DND-41 (cell line): ENCODE measurements at regions not wholly inside any gene's neighbourhood (a gene's known extent, or its start where the extent isn't known, plus 50 kb on each side); places are given as distances from the start of the nearest gene placed in this dataset.

Source experiments
- ATAC-seq: fragments of 200-7000 bp; cut with Tn5 transposase; 3 replicates; pipeline ENCODE4 v1.9.1; 2021; ENCODE audit warnings: low read depth; ENCODE audit not compliant: insufficient read depth
- DNase-seq: peaks from one replicate; pipeline ENCODE4 v3.0.0-alpha.2; 2020
- H2AFZ ChIP-seq: 2 replicates; pipeline ENCODE4 v1.6.0; 2012; ENCODE audit warnings: low read depth, low read length
- H3K27ac ChIP-seq: 2 replicates; pipeline ENCODE4 v1.5.1; 2012; ENCODE audit warnings: low read length, inconsistent platforms
- H3K27me3 ChIP-seq: fragments of 200-600 bp; sonication (generic); 2 replicates; pipeline ENCODE4 v1.6.0; 2012; ENCODE audit warnings: low read length, mild to moderate bottlenecking, inconsistent platforms; ENCODE audit not compliant: insufficient read depth, poor library complexity
- H3K36me3 ChIP-seq: 2 replicates; pipeline ENCODE4 v1.5.1; 2012; ENCODE audit warnings: low read length, inconsistent platforms; ENCODE audit not compliant: insufficient read depth
- H3K4me1 ChIP-seq: 2 replicates; pipeline ENCODE4 v1.5.1; 2012; ENCODE audit warnings: mild to moderate bottlenecking, low read length; ENCODE audit not compliant: insufficient read depth
- H3K4me2 ChIP-seq: 2 replicates; pipeline ENCODE4 v1.6.0; 2012; ENCODE audit warnings: mild to moderate bottlenecking, moderate library complexity, low read length, inconsistent platforms; ENCODE audit not compliant: insufficient read depth
- H3K4me3 ChIP-seq, 2 experiments: fragments of 200-600 bp in 1 of 2; shearing (Covaris generic) in 1 of 2; 2 replicates each; pipeline ENCODE4 v1.5.1; 2012 to 2016; ENCODE audit warnings: inconsistent platforms in 2 of 2, low read length in 2 of 2, mild to moderate bottlenecking in 2 of 2, low read depth in 1 of 2, moderate library complexity in 1 of 2
- H3K79me2 ChIP-seq: 2 replicates; pipeline ENCODE4 v1.6.0; 2012; ENCODE audit warnings: low read length, inconsistent platforms; ENCODE audit not compliant: insufficient read depth
- H3K9ac ChIP-seq: 2 replicates; pipeline ENCODE4 v1.6.0; 2012; ENCODE audit warnings: low read depth, mild to moderate bottlenecking, inconsistent platforms, low read length, moderate library complexity
- H3K9me3 ChIP-seq: 2 replicates; pipeline ENCODE4 v1.5.1; 2012; ENCODE audit warnings: low read length, moderate library complexity, mild to moderate bottlenecking, inconsistent platforms; ENCODE audit not compliant: insufficient read depth, severe bottlenecking
- H4K20me1 ChIP-seq: 2 replicates; pipeline ENCODE4 v1.6.0; 2012; ENCODE audit warnings: low read length; ENCODE audit not compliant: insufficient read depth
- CTCF ChIP-seq: IDR thresholded peaks from 2 replicates; pipeline ENCODE4 v1.5.1; 2012; ENCODE audit warnings: borderline replicate concordance, low read length, moderate library complexity, mild to moderate bottlenecking; ENCODE audit not compliant: poor library complexity, severe bottlenecking; ENCODE audit errors: extremely low read depth
- EZH2 ChIP-seq: IDR thresholded peaks from 3 replicates; pipeline ENCODE4 v1.6.1; 2012; ENCODE audit warnings: borderline replicate concordance, low read depth, mild to moderate bottlenecking, moderate library complexity, low read length, inconsistent platforms; ENCODE audit not compliant: severe bottlenecking

DNA sequence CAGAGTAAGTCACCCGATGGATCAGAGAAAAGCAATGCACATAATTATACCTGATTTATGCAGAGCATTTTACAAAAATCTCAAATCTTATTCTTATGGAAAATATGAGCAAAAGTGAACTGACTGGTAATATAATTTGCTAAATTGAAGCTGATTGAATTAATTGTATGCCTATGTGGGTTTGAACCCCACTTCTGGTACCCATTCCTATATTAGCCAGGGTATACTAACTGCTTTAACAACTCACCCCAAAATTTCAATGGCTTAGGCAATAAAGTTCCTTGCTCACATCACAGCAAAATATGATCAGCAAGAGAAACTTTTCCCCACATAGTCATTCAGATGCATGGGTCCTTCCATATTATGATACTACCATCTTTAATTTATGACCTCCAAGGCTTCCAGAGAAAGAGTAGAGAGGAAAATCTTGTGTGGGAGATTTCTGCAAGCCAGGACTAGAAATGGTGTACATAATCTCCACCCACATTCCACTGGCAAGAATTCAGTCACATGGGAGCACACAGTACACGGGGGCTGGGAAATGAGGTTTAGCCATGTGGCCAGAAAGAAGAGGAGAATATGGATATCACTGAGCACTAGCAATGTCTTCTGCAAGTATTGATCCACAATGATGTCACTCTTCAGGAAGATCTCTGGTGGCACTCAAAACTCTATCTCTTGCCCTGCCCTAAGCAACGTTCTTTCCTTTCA lies 640.7 kb downstream of the BCOR start:
- ATAC-seq: no peak
- Histone ChIP-seq H3K27me3 (no peaks in the 10 kb centered on the region), H4K20me1 (no peaks in the 10 kb centered on the region), H3K4me2 (no peak overlapping the region), H3K9me3 (no peaks in the 10 kb centered on the region), H3K4me3 (no peak overlapping the region), H3K4me1 (no peaks in the 10 kb centered on the region), H3K9ac (no peak overlapping the region), H3K79me2 (no peaks in the 10 kb centered on the region), H3K36me3 (no peaks in the 10 kb centered on the region), H3K27ac (no peak overlapping the region), H2AFZ (no peak overlapping the region)
- DNase-seq: no peak
- TF ChIP-seq EZH2 (no peak), CTCF (no peak)

DNA sequence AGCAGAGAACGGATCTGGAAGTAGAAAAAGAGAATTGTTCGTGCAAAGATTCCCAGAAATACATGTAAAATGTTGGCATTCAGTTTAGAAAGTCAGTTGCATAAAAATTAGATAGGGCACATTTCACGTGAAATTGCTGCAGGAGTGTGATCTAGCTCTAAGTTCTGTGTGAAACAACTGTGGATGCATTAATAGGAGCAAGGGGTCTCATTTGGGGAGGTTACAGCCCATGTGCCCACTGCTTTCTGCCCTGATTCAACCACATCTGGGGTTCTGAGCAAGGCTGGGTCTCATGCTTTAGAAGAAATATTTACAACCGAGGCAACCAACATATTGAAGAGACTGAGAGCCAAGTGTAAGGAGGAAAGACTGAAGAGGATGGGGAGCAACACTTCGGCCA lies 639.0 kb downstream of the BCOR start:
- no peaks in the 10 kb centered on the region for H3K79me2 ChIP-seq
- no peak overlapping the region for H3K4me3 ChIP-seq

GRCh38 chrX:39459204-39459603 lies 638.6 kb downstream of the BCOR start:
- Histone ChIP-seq H3K27ac (no peak overlapping the region), H3K36me3 (no peaks in the 10 kb centered on the region), H4K20me1 (no peaks in the 10 kb centered on the region), H3K79me2 (no peaks in the 10 kb centered on the region), H3K27me3 (no peaks in the 10 kb centered on the region), H2AFZ (no peak overlapping the region), H3K4me3 (no peak overlapping the region), H3K9me3 (no peaks in the 10 kb centered on the region), H3K4me2 (no peak overlapping the region), H3K9ac (no peak overlapping the region), H3K4me1 (no peaks in the 10 kb centered on the region)
- DNase-seq (no peak), ATAC-seq (no peak)
- no peak for TF ChIP-seq CTCF
- no peak for TF ChIP-seq EZH2

More for the DNA sequence above, 639.0 kb downstream of the BCOR start:
- no peaks in the 10 kb centered on the region for H3K4me1 ChIP-seq
- H3K36me3 ChIP-seq: no peaks in the 10 kb centered on the region
- no peak overlapping the region for H3K4me2 ChIP-seq
- H3K9me3 ChIP-seq: no peaks in the 10 kb centered on the region
- H3K27me3 ChIP-seq: no peaks in the 10 kb centered on the region
- no peak overlapping the region for H3K27ac ChIP-seq
- no peak overlapping the region for H3K9ac ChIP-seq
- ATAC-seq (no peak), DNase-seq (no peak)
- no peak overlapping the region for H2AFZ ChIP-seq
- TF ChIP-seq EZH2 (no peak), CTCF (no peak)
- no peaks in the 10 kb centered on the region for H4K20me1 ChIP-seq

DNA sequence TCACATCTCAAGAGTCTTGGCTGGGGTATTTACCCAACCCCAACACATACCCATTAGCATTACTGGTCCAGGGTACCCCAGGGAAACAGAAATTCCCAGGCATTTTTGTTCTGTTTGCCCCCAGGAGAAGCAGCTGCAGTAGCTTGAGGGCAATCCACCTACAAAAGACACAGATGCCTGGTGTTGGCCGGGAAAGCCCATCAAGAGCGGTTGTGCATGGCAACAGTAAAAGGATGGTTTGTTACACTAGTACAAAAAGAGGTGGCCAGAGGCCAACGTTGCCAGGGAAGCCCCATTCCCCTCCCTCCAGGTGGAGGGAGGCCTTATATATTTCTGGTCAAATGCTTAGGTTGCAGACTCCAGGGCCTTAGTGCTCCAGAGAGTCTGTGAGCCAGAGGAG lies 637.8 kb downstream of the BCOR start:
- Histone ChIP-seq H3K4me1 (no peaks in the 10 kb centered on the region), H3K9ac (no peak overlapping the region), H4K20me1 (no peaks in the 10 kb centered on the region), H3K36me3 (no peaks in the 10 kb centered on the region), H3K4me3 (no peak overlapping the region), H3K9me3 (no peaks in the 10 kb centered on the region), H3K27ac (no peak overlapping the region), H3K79me2 (no peaks in the 10 kb centered on the region), H3K27me3 (no peaks in the 10 kb centered on the region), H2AFZ (no peak overlapping the region), H3K4me2 (no peak overlapping the region)
- no peak for ATAC-seq
- no peak for DNase-seq
- TF ChIP-seq CTCF (no peak), EZH2 (no peak)
